ENCODE measurements at regions not wholly inside any gene's neighbourhood (a gene's known extent, or its start where the extent isn't known, plus 50 kb on each side); places are given as distances from the start of the nearest gene placed in this dataset.
"Not testable (repeated sequence)": the region's sequence is repeated elsewhere in the genome, so short reads cannot be mapped to it uniquely, and the experiment has no call there.

DNA sequence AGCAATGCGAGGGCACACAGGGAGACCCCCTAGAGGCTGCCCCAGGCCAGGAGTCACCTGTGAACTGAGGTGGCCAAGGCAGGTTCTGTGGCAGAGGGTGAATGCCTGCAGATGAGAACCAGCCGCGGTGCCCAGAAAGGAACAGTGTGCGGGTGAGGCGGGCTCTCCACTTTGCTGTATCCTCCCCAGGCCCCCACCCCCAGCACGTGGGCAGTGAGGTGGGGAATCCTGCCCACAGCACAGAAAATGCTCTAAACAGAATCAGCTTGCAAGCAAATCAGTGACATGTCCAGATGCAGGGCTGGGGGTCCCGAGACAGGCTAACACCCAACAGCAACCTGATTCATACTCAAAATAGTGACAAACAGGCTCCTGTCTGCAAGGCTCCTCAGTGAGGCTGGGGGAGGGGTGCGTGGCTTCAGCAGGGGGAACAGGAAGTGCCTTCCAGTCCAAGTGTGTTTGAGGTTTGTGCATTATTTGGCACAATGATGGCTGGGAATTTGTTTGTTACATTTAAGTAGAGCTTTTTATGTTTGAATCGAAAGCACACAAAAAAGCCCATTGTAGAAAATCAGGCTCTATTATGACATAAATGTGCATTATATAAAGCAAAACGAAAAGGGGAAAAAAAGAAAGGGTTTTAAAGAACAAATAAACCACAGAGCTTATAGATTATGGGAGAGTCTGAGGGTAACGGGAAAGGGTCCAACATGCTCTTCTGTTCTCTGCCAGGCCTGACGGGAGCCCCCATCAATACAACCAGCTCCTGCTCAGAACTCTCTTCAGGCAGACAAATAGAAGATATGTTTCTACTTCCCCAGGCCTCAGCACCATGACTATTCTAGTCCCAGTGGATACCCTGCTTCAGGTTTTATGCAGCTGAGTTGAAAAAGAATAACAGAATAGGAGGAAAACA lies 201.3 kb downstream of the HSD17B3 start:
- intact Hi-C loops (cut with DNase I) = no loop called here

DNA sequence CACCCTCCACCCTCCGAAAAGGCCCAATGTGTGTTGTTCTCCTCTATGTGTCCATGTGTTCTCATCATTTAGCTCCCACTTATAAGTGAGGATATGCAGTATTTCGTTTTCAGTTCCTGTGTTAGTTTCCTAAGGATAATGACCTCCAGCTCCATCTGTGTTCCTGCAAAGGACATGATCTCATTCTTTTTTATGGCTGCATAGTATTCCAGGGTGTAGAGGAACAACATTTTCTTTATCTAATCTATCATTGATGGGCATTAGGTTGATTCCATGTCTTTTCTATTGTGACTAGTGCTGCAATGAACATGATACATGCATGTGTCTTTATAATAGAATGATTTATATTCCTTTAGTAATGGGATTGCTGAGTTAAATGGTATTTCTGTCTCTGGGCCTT lies 211.3 kb downstream of the HSD17B3 start:
- H3K4me3 ChIP-seq, H3K9me3 ChIP-seq, ATAC-seq, H3K36me3 ChIP-seq, H3K4me1 ChIP-seq, DNase-seq, H3K27ac ChIP-seq: not testable (repeated sequence)
- intact Hi-C loops (cut with DNase I) = loop anchor here in 1 of 10 donors (10.0 kb wide), 1 partner anchor 64 kb away; no protein-coding TSS in a partner anchor
- H3K27me3 ChIP-seq = peaks cover 0 to 33% (median 15%) of the 10 kb centered on the region in 9 donors
- WGBS, 4 donors = 66 to 75% (median 71%) methylated on average over 2 of the region's 2 CpGs

More for the DNA sequence above, 201.3 kb downstream of the HSD17B3 start:
- Histone ChIP-seq H3K4me3 (no peak overlapping the region), H3K4me1 (peaks cover 0 to 10% (median 0%) of the 10 kb centered on the region in 12 donors), H3K27me3 (peaks cover 0 to 3% (median 0%) of the 10 kb centered on the region in 9 donors), H3K9me3 (peaks cover 0 to 26% (median 5%) of the 10 kb centered on the region in 12 donors), H3K27ac (no peak overlapping the region), H3K36me3 (no peaks in the 10 kb centered on the region)
- peak in 1 of 4 donors; percentile 18 for ATAC-seq
- no peak for TF ChIP-seq POLR2A (IDR thresholded peaks at IDR 0.05)
- TF ChIP-seq CTCF (IDR thresholded peaks at IDR 0.05) = no peak
- WGBS, 4 donors = 60 to 72% (median 63%) methylated on average over 12 of the region's 12 CpGs
- peak in 1 of 5 donors; percentile 31 for DNase-seq

DNA sequence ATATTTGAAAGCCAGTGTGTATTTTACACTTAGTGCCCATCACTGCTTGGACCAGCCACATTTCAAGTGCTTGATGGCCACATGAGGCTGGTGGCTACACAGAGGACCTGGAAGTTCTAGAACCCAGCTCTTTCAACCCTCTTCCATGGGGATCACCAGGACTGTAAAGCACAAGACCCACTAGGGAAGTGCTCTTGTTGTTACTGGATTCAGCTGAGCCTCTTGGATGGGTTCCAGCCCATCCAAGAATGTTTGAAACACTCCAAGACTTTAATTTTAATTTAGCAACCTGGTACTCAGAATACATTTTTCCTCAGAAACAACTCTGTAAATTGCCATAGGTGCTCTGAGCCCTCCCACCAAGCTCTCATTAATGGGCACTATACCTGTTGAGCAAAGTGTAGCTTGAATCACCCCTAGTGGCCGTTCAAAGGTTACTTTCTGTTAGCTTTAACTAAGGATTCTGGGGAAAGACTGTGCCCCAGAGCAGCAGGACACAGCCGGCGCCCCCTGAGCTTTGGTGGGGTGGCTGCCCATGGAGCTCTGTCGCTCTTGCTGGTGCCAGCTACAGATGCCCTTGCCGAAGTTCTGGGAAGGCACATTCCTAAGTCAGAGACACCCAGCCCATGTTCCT lies 212.4 kb downstream of the HSD17B3 start:
- DNase-seq = no peak
- intact Hi-C loops (cut with DNase I) = loop anchor here in 1 of 10 donors (10.0 kb wide), 1 partner anchor 65 kb away; no protein-coding TSS in a partner anchor
- H3K9me3 ChIP-seq = peaks cover 0 to 7% (median 0%) of the 10 kb centered on the region in 12 donors
- H3K27ac ChIP-seq = no peak overlapping the region
- H3K4me3 ChIP-seq = no peak overlapping the region
- TF ChIP-seq POLR2A (IDR thresholded peaks at IDR 0.05) = no peak
- no peak for TF ChIP-seq CTCF (IDR thresholded peaks at IDR 0.05)
- H3K36me3 ChIP-seq = no peaks in the 10 kb centered on the region
- H3K4me1 ChIP-seq = no peaks in the 10 kb centered on the region
- no peak for ATAC-seq
- 78 to 85% (median 82%) methylated on average over 5 of the region's 5 CpGs for WGBS, 4 donors
- peaks cover 0 to 33% (median 15%) of the 10 kb centered on the region in 9 donors for H3K27me3 ChIP-seq

GRCh38 chr9:96088510-96088909 lies 213.0 kb downstream of the ERCC6L2 start:
- H3K9me3 ChIP-seq = peaks cover 0 to 7% (median 0%) of the 10 kb centered on the region in 12 donors
- no peak overlapping the region for H3K4me3 ChIP-seq
- ATAC-seq (no peak), DNase-seq (no peak)
- TF ChIP-seq CTCF (IDR thresholded peaks at IDR 0.05) (no peak), POLR2A (IDR thresholded peaks at IDR 0.05) (no peak)
- H3K27me3 ChIP-seq = peaks cover 0 to 33% (median 15%) of the 10 kb centered on the region in 9 donors
- intact Hi-C loops (cut with DNase I) = no loop called here
- H3K36me3 ChIP-seq = no peaks in the 10 kb centered on the region
- no peaks in the 10 kb centered on the region for H3K4me1 ChIP-seq
- WGBS, 4 donors = 82 to 97% (median 87%) methylated on average over 4 of the region's 4 CpGs
- no peak overlapping the region for H3K27ac ChIP-seq
